ENCODE measurements at regions not wholly inside any gene's neighbourhood (a gene's known extent, or its start where the extent isn't known, plus 50 kb on each side); places are given as distances from the start of the nearest gene placed in this dataset.
A peak's percentile ranks its signal among the peaks of the same experiment; 100 is the strongest.

DNA sequence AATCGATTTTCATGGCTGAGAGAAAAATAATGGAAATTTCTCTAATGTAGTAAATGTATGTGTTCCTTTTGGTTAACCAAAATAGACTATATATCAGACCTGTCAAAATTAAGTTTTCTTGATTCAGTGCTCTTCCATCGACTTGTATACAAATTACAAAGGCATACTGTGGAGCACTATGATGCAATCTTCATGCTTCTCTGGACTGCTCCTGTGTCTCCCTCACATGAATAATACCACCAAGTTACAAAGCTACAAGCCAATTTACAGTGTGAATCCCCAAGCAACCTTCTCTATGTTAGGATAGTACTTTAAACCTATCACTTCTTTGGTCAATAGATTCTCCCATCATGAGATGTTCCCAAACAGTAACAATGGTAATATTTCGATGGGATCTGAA is 577.9 kb downstream of the PPARGC1A start:
- DNase-seq, result no peak
- no peak overlapping the region for H3K4me3 ChIP-seq (ENCODE audit: low read length)
- no peaks in the 10 kb centered on the region for H3K4me1 ChIP-seq (ENCODE audit: low read length)
- no peaks in the 10 kb centered on the region for H3K79me2 ChIP-seq (ENCODE audit: low read length)
- no peak overlapping the region for H3K27ac ChIP-seq (ENCODE audit: low read length)
- H3K4me2 ChIP-seq (ENCODE audit: low read depth, low read length), result no peak overlapping the region
- TF ChIP-seq EZH2phosphoT487 (IDR thresholded peaks at IDR 0.05; ENCODE audit: low read length) (no peak), EZH2 (optimal IDR thresholded peaks at IDR 0.05; ENCODE audit: low read depth, low read length) (no peak)
- TF ChIP-seq, protein P1, sequence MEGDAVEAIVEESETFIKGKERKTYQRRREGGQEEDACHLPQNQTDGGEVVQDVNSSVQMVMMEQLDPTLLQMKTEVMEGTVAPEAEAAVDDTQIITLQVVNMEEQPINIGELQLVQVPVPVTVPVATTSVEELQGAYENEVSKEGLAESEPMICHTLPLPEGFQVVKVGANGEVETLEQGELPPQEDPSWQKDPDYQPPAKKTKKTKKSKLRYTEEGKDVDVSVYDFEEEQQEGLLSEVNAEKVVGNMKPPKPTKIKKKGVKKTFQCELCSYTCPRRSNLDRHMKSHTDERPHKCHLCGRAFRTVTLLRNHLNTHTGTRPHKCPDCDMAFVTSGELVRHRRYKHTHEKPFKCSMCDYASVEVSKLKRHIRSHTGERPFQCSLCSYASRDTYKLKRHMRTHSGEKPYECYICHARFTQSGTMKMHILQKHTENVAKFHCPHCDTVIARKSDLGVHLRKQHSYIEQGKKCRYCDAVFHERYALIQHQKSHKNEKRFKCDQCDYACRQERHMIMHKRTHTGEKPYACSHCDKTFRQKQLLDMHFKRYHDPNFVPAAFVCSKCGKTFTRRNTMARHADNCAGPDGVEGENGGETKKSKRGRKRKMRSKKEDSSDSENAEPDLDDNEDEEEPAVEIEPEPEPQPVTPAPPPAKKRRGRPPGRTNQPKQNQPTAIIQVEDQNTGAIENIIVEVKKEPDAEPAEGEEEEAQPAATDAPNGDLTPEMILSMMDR (IDR thresholded peaks at IDR 0.05; ENCODE audit: low read length), result no peak
- H3K9me2 ChIP-seq (replicated peaks; ENCODE audit: insufficient read depth, low read length), result no peaks in the 10 kb centered on the region
- no peaks in the 10 kb centered on the region for H4K20me1 ChIP-seq (ENCODE audit: insufficient read depth, low read length)
- H3F3A ChIP-seq (ENCODE audit: insufficient read depth, low read length), result no peaks in the 10 kb centered on the region
- no peaks in the 10 kb centered on the region for H3K9me3 ChIP-seq (replicated peaks; ENCODE audit: insufficient read depth, low read length)
- H3K36me3 ChIP-seq (replicated peaks; ENCODE audit: insufficient read depth, low read length), result no peaks in the 10 kb centered on the region
- no peaks in the 10 kb centered on the region for H3K27me3 ChIP-seq (replicated peaks; ENCODE audit: insufficient read depth, low read length)
- no peak overlapping the region for H2AFZ ChIP-seq (ENCODE audit: low read length)
- H3K9ac ChIP-seq (ENCODE audit: low read length), result no peak overlapping the region

DNA sequence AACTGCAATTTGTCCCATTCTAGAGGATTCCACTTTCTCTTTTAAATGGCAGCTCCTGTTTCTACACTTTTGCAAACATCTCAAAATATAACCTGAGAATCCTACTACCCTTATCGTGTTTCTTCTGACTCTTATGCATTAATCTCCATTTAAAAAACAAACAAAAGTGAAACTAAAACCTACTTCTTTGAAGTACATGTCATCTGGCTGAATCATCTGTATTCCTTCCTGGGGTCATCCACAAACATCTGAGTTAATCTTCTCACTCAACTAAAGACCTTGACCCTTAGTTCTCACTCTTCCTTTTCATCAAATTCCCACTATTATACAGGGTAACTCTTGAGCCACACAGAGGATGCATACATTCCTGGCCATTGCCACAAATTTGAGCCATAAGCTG is 584.8 kb downstream of the PPARGC1A start:
- peak overlapping the region; percentile 49 for H2AFZ ChIP-seq (ENCODE audit: low read length)
- H3K9me3 ChIP-seq (replicated peaks; ENCODE audit: insufficient read depth, low read length), result no peaks in the 10 kb centered on the region

DNA sequence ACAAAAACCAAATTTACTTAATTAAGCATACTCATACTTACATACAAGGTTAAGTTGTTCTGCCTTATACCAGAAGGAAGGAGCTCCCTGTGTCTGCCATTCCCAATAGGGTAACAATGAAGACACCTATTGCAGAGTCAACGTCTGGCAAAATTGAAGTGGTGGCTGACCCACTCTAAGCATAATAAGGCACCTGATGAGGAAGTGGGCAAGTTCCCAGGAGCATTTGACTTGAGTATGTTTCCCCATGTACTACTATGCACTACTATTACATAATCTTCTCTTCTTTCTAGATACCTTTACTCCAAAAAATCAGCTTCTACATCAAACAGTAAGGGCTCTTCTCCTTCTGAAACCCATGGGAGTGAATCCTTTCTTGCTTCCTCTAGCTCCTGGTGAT is 591.5 kb downstream of the PPARGC1A start:
- no peaks in the 10 kb centered on the region for H3K4me1 ChIP-seq (ENCODE audit: low read length)
- H3K79me2 ChIP-seq (ENCODE audit: low read length), result no peaks in the 10 kb centered on the region
- H3K9ac ChIP-seq (ENCODE audit: low read length), result no peak overlapping the region
- H4K20me1 ChIP-seq (ENCODE audit: insufficient read depth, low read length), result no peaks in the 10 kb centered on the region
- H3K4me2 ChIP-seq (ENCODE audit: low read depth, low read length), result no peak overlapping the region
- no peak overlapping the region for H3K4me3 ChIP-seq (ENCODE audit: low read length)
- no peaks in the 10 kb centered on the region for H3K9me2 ChIP-seq (replicated peaks; ENCODE audit: insufficient read depth, low read length)
- TF ChIP-seq EZH2 (optimal IDR thresholded peaks at IDR 0.05; ENCODE audit: low read depth, low read length), result no peak
- TF ChIP-seq, protein P1 (IDR thresholded peaks at IDR 0.05; ENCODE audit: low read length), result no peak
- TF ChIP-seq EZH2phosphoT487 (IDR thresholded peaks at IDR 0.05; ENCODE audit: low read length), result no peak
- DNase-seq, result no peak
- no peaks in the 10 kb centered on the region for H3K9me3 ChIP-seq (replicated peaks; ENCODE audit: insufficient read depth, low read length)
- no peaks in the 10 kb centered on the region for H3F3A ChIP-seq (ENCODE audit: insufficient read depth, low read length)
- no peaks in the 10 kb centered on the region for H3K36me3 ChIP-seq (replicated peaks; ENCODE audit: insufficient read depth, low read length)
- H3K27me3 ChIP-seq (replicated peaks; ENCODE audit: insufficient read depth, low read length), result no peaks in the 10 kb centered on the region
- H3K27ac ChIP-seq (ENCODE audit: low read length), result no peak overlapping the region
- H2AFZ ChIP-seq (ENCODE audit: low read length), result no peak overlapping the region

More for the DNA sequence above, 584.8 kb downstream of the PPARGC1A start:
- no peak for TF ChIP-seq EZH2 (optimal IDR thresholded peaks at IDR 0.05; ENCODE audit: low read depth, low read length)
- TF ChIP-seq EZH2phosphoT487 (IDR thresholded peaks at IDR 0.05; ENCODE audit: low read length), result no peak
- TF ChIP-seq, protein P1 (IDR thresholded peaks at IDR 0.05; ENCODE audit: low read length), result no peak
- H3F3A ChIP-seq (ENCODE audit: insufficient read depth, low read length), result no peaks in the 10 kb centered on the region
- H3K27ac ChIP-seq (ENCODE audit: low read length), result no peak overlapping the region
- H3K9me2 ChIP-seq (replicated peaks; ENCODE audit: insufficient read depth, low read length), result no peaks in the 10 kb centered on the region
- H3K4me3 ChIP-seq (ENCODE audit: low read length), result peak overlapping the region; percentile 15; the same call in 1 of the 2 replicates
- H3K9ac ChIP-seq (ENCODE audit: low read length), result no peak overlapping the region
- peak; percentile 51 for DNase-seq
- H3K27me3 ChIP-seq (replicated peaks; ENCODE audit: insufficient read depth, low read length), result no peaks in the 10 kb centered on the region
- no peaks in the 10 kb centered on the region for H3K79me2 ChIP-seq (ENCODE audit: low read length)
- peak overlapping the region; percentile 44 for H3K4me2 ChIP-seq (ENCODE audit: low read depth, low read length)
- H4K20me1 ChIP-seq (ENCODE audit: insufficient read depth, low read length), result no peaks in the 10 kb centered on the region
- no peaks in the 10 kb centered on the region for H3K36me3 ChIP-seq (replicated peaks; ENCODE audit: insufficient read depth, low read length)
- 0 out of 2 replicates have a peak, but pooled peaks cover 5% of the 10 kb centered on the region for H3K4me1 ChIP-seq (ENCODE audit: low read length)
